Colonic mucosa (tissue), 4 donors: ENCODE measurements at regions not wholly inside any gene's neighbourhood (a gene's known extent, or its start where the extent isn't known, plus 50 kb on each side); places are given as distances from the start of the nearest gene placed in this dataset.

Source experiments
- DNase-seq: peaks from one replicate; pipeline ENCODE4 v3.0.0-alpha.2; 2020
- H3K27ac ChIP-seq: fragments of 200-600 bp; one replicate; pipeline ENCODE4 v1.8.0; 2021
- H3K27me3 ChIP-seq: fragments of 200-600 bp; one replicate; pipeline ENCODE4 v1.8.0; 2021
- H3K36me3 ChIP-seq: fragments of 200-600 bp; one replicate; pipeline ENCODE4 v1.8.0; 2021
- H3K4me1 ChIP-seq: fragments of 200-600 bp; one replicate; pipeline ENCODE4 v1.8.0; 2021; ENCODE audit warnings: mild to moderate bottlenecking
- H3K4me3 ChIP-seq: fragments of 200-600 bp; one replicate; pipeline ENCODE4 v1.8.0; 2021
- H3K9ac ChIP-seq, 2 donors: one replicate each; pipeline ENCODE4 v1.7.0; 2013; ENCODE audit warnings: control low read depth in 2 of 2, low read depth in 2 of 2, low read length in 2 of 2
- H3K9me3 ChIP-seq: fragments of 200-600 bp; one replicate; pipeline ENCODE4 v1.8.0; 2021
- CTCF ChIP-seq: fragments of 200-600 bp; IDR thresholded peaks from one replicate; pipeline ENCODE4 v1.8.0; 2022; ENCODE audit warnings: antibody characterized with exemption, mild to moderate bottlenecking
- intact Hi-C: fragments of 100-400 bp; cut with DNase I; formaldehyde crosslinking; loops from one replicate; pipeline ENCODE4 v1.14.1; 2022
- donor health status: healthy.
- donor health status: DM: no; HTN: no; CAD: no.
- donor health status: DM: no; HTN: no; CAD: no.

- H3K36me3 ChIP-seq = no peaks in the 10 kb centered on the region
- intact Hi-C loops = no loop called here
- no peak for TF ChIP-seq CTCF
- DNase-seq = no peak
- no peaks in the 10 kb centered on the region for H3K27me3 ChIP-seq
- H3K27ac ChIP-seq = no peak overlapping the region
- H3K9me3 ChIP-seq = no peaks in the 10 kb centered on the region
- H3K9ac ChIP-seq = no peak overlapping the region
- H3K4me1 ChIP-seq = no peaks in the 10 kb centered on the region
- H3K4me3 ChIP-seq = no peak overlapping the region
These were observed 55.7 kb upstream of the SMAD6 start for GRCh38 chr15:66646308-66646707.

GRCh38 chr15:66646799-66647198, 55.2 kb upstream of the SMAD6 start:
- intact Hi-C loops = no loop called here
- no peak for DNase-seq
- Histone ChIP-seq H3K9me3 (no peaks in the 10 kb centered on the region), H3K27me3 (no peaks in the 10 kb centered on the region), H3K36me3 (no peaks in the 10 kb centered on the region), H3K4me3 (no peak overlapping the region), H3K4me1 (no peaks in the 10 kb centered on the region), H3K9ac (no peak overlapping the region), H3K27ac (no peak overlapping the region)
- no peak for TF ChIP-seq CTCF

GRCh38 chr15:66647358-66647757, 54.7 kb upstream of the SMAD6 start:
- H3K4me3 ChIP-seq = no peak overlapping the region
- H3K4me1 ChIP-seq = no peaks in the 10 kb centered on the region
- no peaks in the 10 kb centered on the region for H3K9me3 ChIP-seq
- intact Hi-C loops = no loop called here
- no peak overlapping the region for H3K9ac ChIP-seq
- H3K27me3 ChIP-seq = no peaks in the 10 kb centered on the region
- DNase-seq = no peak
- no peaks in the 10 kb centered on the region for H3K36me3 ChIP-seq
- no peak overlapping the region for H3K27ac ChIP-seq
- no peak for TF ChIP-seq CTCF

GRCh38 chr15:66648588-66648987, 53.4 kb upstream of the SMAD6 start:
- no peak for DNase-seq
- H3K4me1 ChIP-seq = no peaks in the 10 kb centered on the region
- H3K4me3 ChIP-seq = no peak overlapping the region
- H3K9ac ChIP-seq = no peak overlapping the region
- H3K27ac ChIP-seq = no peak overlapping the region
- no peak for TF ChIP-seq CTCF
- H3K27me3 ChIP-seq = no peaks in the 10 kb centered on the region
- H3K9me3 ChIP-seq = no peaks in the 10 kb centered on the region
- intact Hi-C loops = no loop called here
- no peaks in the 10 kb centered on the region for H3K36me3 ChIP-seq

- Histone ChIP-seq H3K4me1 (no peaks in the 10 kb centered on the region), H3K27ac (no peak overlapping the region), H3K36me3 (no peaks in the 10 kb centered on the region), H3K27me3 (no peaks in the 10 kb centered on the region), H3K9me3 (no peaks in the 10 kb centered on the region), H3K4me3 (no peak overlapping the region), H3K9ac (no peak overlapping the region)
- TF ChIP-seq CTCF = no peak
- no peak for DNase-seq
- intact Hi-C loops = no loop called here
These were observed 52.6 kb upstream of the SMAD6 start for GRCh38 chr15:66649235-66649984.
